HCT116 (cell line): ENCODE measurements at regions not wholly inside any gene's neighbourhood (a gene's known extent, or its start where the extent isn't known, plus 50 kb on each side); places are given as distances from the start of the nearest gene placed in this dataset.

Experiments used
- CBX3 ChIP-seq: IDR thresholded peaks from 2 replicates; pipeline ENCODE4 v1.6.1; 2012; ENCODE audit warnings: low read depth
- CEBPB ChIP-seq: IDR thresholded peaks from 2 replicates; pipeline ENCODE4 v1.6.1; 2012; ENCODE audit warnings: low read depth
- EZH2 ChIP-seq: fragments of 200-600 bp; sonication (generic); IDR thresholded peaks from 2 replicates; pipeline ENCODE4 v1.6.1; 2017; ENCODE audit warnings: antibody characterized with exemption, mixed run types
- EZH2phosphoT487 ChIP-seq: fragments of 200-600 bp; IDR thresholded peaks from 2 replicates; pipeline ENCODE4 v1.6.1; 2018; ENCODE audit warnings: antibody characterized with exemption, borderline replicate concordance
- JUND ChIP-seq: IDR thresholded peaks from 2 replicates; pipeline ENCODE4 v1.6.1; 2012
- MAX ChIP-seq: IDR thresholded peaks from 2 replicates; pipeline ENCODE4 v1.6.1; 2012
- POLR2A ChIP-seq: IDR thresholded peaks from 2 replicates; pipeline ENCODE4 v1.7.0; 2011; ENCODE audit warnings: borderline replicate concordance; ENCODE audit not compliant: insufficient read depth, insufficient read length; ENCODE audit errors: extremely low read depth
- POLR2AphosphoS5 ChIP-seq: IDR thresholded peaks from 2 replicates; pipeline ENCODE4 v1.6.1; 2011; ENCODE audit warnings: mild to moderate bottlenecking, low read depth, low read length, moderate library complexity
- RAD21 ChIP-seq: IDR thresholded peaks from 2 replicates; pipeline ENCODE4 v1.6.1; 2012; ENCODE audit warnings: low read depth, mild to moderate bottlenecking
- SIN3A ChIP-seq: IDR thresholded peaks from 2 replicates; pipeline ENCODE4 v1.6.1; 2012; ENCODE audit warnings: low read depth
- ZNF274 ChIP-seq: fragments of 200-500 bp; sonication (Bioruptor generic); IDR thresholded peaks from 2 replicates; pipeline ENCODE4 v1.6.1; 2014; ENCODE audit warnings: mild to moderate bottlenecking, low read depth, low read length, inconsistent platforms
- TF ChIP-seq, protein P1 (sequence below), 3 experiments: fragments of 200-600 bp in 1 of 3; sonication (generic) in 1 of 3; IDR thresholded peaks in 2 of 3; conservative IDR thresholded peaks in 1 of 3; 2 replicates each; pipeline ENCODE4 v1.5.1; 2012 to 2017; ENCODE audit warnings: low read depth in 2 of 3, low read length in 2 of 3, antibody characterized with exemption in 1 of 3, borderline replicate concordance in 1 of 3, control low read depth in 1 of 3, mild to moderate bottlenecking in 1 of 3, mixed read lengths in 1 of 3, mixed run types in 1 of 3, moderate library complexity in 1 of 3; ENCODE audit not compliant: insufficient read depth in 1 of 3
- TF ChIP-seq, protein P2 (sequence below): IDR thresholded peaks from 2 replicates; pipeline ENCODE4 v1.6.1; 2012; ENCODE audit warnings: low read depth
- TF ChIP-seq, protein P3 (sequence below): IDR thresholded peaks from 2 replicates; pipeline ENCODE4 v1.6.1; 2012

GRCh38 chr4:138110815-138111214, 131.3 kb downstream of the SLC7A11 start:
- TF ChIP-seq, protein P1, sequence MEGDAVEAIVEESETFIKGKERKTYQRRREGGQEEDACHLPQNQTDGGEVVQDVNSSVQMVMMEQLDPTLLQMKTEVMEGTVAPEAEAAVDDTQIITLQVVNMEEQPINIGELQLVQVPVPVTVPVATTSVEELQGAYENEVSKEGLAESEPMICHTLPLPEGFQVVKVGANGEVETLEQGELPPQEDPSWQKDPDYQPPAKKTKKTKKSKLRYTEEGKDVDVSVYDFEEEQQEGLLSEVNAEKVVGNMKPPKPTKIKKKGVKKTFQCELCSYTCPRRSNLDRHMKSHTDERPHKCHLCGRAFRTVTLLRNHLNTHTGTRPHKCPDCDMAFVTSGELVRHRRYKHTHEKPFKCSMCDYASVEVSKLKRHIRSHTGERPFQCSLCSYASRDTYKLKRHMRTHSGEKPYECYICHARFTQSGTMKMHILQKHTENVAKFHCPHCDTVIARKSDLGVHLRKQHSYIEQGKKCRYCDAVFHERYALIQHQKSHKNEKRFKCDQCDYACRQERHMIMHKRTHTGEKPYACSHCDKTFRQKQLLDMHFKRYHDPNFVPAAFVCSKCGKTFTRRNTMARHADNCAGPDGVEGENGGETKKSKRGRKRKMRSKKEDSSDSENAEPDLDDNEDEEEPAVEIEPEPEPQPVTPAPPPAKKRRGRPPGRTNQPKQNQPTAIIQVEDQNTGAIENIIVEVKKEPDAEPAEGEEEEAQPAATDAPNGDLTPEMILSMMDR (IDR thresholded peaks at IDR 0.05 in 2 of 3, conservative IDR thresholded peaks at IDR 0.05 in 1 of 3; ENCODE audit: borderline replicate concordance in 1 of 3, insufficient read depth in 1 of 3, low read depth in 2 of 3, low read length in 2 of 3) = no peak
- TF ChIP-seq POLR2A (no peak), MAX (no peak), SIN3A (no peak), POLR2AphosphoS5 (no peak), ZNF274 (no peak), EZH2 (no peak), RAD21 (no peak), CEBPB (no peak), EZH2phosphoT487 (no peak), JUND (no peak), CBX3 (no peak)
- TF ChIP-seq, protein P2, sequence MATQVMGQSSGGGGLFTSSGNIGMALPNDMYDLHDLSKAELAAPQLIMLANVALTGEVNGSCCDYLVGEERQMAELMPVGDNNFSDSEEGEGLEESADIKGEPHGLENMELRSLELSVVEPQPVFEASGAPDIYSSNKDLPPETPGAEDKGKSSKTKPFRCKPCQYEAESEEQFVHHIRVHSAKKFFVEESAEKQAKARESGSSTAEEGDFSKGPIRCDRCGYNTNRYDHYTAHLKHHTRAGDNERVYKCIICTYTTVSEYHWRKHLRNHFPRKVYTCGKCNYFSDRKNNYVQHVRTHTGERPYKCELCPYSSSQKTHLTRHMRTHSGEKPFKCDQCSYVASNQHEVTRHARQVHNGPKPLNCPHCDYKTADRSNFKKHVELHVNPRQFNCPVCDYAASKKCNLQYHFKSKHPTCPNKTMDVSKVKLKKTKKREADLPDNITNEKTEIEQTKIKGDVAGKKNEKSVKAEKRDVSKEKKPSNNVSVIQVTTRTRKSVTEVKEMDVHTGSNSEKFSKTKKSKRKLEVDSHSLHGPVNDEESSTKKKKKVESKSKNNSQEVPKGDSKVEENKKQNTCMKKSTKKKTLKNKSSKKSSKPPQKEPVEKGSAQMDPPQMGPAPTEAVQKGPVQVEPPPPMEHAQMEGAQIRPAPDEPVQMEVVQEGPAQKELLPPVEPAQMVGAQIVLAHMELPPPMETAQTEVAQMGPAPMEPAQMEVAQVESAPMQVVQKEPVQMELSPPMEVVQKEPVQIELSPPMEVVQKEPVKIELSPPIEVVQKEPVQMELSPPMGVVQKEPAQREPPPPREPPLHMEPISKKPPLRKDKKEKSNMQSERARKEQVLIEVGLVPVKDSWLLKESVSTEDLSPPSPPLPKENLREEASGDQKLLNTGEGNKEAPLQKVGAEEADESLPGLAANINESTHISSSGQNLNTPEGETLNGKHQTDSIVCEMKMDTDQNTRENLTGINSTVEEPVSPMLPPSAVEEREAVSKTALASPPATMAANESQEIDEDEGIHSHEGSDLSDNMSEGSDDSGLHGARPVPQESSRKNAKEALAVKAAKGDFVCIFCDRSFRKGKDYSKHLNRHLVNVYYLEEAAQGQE = no peak
- TF ChIP-seq, protein P3, sequence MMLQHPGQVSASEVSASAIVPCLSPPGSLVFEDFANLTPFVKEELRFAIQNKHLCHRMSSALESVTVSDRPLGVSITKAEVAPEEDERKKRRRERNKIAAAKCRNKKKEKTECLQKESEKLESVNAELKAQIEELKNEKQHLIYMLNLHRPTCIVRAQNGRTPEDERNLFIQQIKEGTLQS = no peak
